Breast epithelium (tissue), 4 donors: ENCODE measurements at regions not wholly inside any gene's neighbourhood (a gene's known extent, or its start where the extent isn't known, plus 50 kb on each side); places are given as distances from the start of the nearest gene placed in this dataset.
"Not testable (repeated sequence)": the region's sequence is repeated elsewhere in the genome, so short reads cannot be mapped to it uniquely, and the experiment has no call there.

Experiments used
- DNase-seq, 2 donors: peaks; one replicate each; pipeline ENCODE4 v3.0.0-alpha.2; 2019; ENCODE audit warnings: low spot score in 2 of 2
- H3K27ac ChIP-seq, 2 donors: fragments of 200-600 bp; sonication (generic) in 1 of 2; one replicate each; pipeline ENCODE4 v1.5.1; 2016 to 2019; ENCODE audit warnings: mild to moderate bottlenecking in 1 of 2
- H3K27me3 ChIP-seq, 2 donors: fragments of 200-600 bp; sonication (generic) in 1 of 2; one replicate each; pipeline versions ENCODE4 v1.5.1 to v1.6.0; 2017 to 2019; ENCODE audit warnings: control low read depth in 1 of 2, mild to moderate bottlenecking in 1 of 2
- H3K36me3 ChIP-seq: fragments of 200-600 bp; one replicate; pipeline ENCODE4 v1.5.1; 2019
- H3K4me1 ChIP-seq, 2 donors: fragments of 200-600 bp; sonication (generic); one replicate each; pipeline ENCODE4 v1.5.1; 2016 to 2019; ENCODE audit warnings: control low read depth in 1 of 2
- H3K4me3 ChIP-seq, 3 donors: fragments of 200-600 bp; sonication (generic); 1 replicate in 2 of 3; 2 replicates in 1 of 3; pipeline ENCODE4 v1.5.1; 2016 to 2019; ENCODE audit warnings: mild to moderate bottlenecking in 3 of 3, moderate library complexity in 2 of 3
- H3K9me3 ChIP-seq, 2 donors: fragments of 200-600 bp; sonication (generic) in 1 of 2; one replicate each; pipeline ENCODE4 v1.5.1; 2016 to 2019; ENCODE audit warnings: control low read depth in 1 of 2
- POLR2A ChIP-seq: fragments of 450-650 bp; IDR thresholded peaks from one replicate; pipeline ENCODE4 v1.6.1; 2016; ENCODE audit warnings: antibody characterized with exemption, mild to moderate bottlenecking, moderate library complexity
- POLR2AphosphoS5 ChIP-seq, 3 donors: sonication (generic); formaldehyde crosslinking; IDR thresholded peaks; one replicate each; pipeline ENCODE4 v1.6.1; 2017; ENCODE audit warnings: antibody characterized with exemption in 3 of 3
- intact Hi-C: fragments of 100-400 bp; cut with DNase I; formaldehyde crosslinking; loops from one replicate; pipeline ENCODE4 v1.15.1; 2023; ENCODE audit warnings: low total_unique reads
- TF ChIP-seq, protein P1 (sequence below), 3 donors: fragments of 450-650 bp; IDR thresholded peaks; one replicate each; pipeline ENCODE4 v1.5.1; 2016 to 2017; ENCODE audit warnings: antibody characterized with exemption in 3 of 3, mild to moderate bottlenecking in 3 of 3, moderate library complexity in 3 of 3

DNA sequence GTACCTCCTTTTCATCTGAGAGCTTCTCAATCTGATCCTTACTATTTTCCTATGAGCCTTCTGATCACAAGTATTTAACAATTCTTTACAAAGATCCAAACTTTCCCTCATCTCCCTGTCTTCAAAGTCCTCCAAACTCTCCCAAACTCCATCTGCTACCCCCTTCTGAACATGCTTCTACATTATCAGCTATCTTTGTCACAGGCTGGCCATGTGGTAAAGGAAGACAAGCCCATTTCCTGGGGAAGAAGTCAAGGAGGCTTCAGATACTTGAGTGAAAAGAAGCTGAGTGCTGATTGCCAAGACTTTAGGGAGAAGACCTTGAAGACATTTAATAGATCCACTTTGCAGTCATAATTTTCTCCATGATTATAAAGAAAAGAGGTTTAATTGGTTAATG lies 231.4 kb downstream of the CWH43 start:
- Histone ChIP-seq H3K4me3 (no peak overlapping the region), H3K9me3 (peaks cover 0 to 9% of the 10 kb centered on the region in 2 donors), H3K27ac (no peak overlapping the region), H3K36me3 (no peaks in the 10 kb centered on the region), H3K27me3 (no peaks in the 10 kb centered on the region), H3K4me1 (no peaks in the 10 kb centered on the region)
- TF ChIP-seq, protein P1, sequence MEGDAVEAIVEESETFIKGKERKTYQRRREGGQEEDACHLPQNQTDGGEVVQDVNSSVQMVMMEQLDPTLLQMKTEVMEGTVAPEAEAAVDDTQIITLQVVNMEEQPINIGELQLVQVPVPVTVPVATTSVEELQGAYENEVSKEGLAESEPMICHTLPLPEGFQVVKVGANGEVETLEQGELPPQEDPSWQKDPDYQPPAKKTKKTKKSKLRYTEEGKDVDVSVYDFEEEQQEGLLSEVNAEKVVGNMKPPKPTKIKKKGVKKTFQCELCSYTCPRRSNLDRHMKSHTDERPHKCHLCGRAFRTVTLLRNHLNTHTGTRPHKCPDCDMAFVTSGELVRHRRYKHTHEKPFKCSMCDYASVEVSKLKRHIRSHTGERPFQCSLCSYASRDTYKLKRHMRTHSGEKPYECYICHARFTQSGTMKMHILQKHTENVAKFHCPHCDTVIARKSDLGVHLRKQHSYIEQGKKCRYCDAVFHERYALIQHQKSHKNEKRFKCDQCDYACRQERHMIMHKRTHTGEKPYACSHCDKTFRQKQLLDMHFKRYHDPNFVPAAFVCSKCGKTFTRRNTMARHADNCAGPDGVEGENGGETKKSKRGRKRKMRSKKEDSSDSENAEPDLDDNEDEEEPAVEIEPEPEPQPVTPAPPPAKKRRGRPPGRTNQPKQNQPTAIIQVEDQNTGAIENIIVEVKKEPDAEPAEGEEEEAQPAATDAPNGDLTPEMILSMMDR (IDR thresholded peaks at IDR 0.05), result no peak
- TF ChIP-seq POLR2A (no peak), POLR2AphosphoS5 (IDR thresholded peaks at IDR 0.05) (no peak)
- intact Hi-C loops, result no loop called here
- no peak for DNase-seq

DNA sequence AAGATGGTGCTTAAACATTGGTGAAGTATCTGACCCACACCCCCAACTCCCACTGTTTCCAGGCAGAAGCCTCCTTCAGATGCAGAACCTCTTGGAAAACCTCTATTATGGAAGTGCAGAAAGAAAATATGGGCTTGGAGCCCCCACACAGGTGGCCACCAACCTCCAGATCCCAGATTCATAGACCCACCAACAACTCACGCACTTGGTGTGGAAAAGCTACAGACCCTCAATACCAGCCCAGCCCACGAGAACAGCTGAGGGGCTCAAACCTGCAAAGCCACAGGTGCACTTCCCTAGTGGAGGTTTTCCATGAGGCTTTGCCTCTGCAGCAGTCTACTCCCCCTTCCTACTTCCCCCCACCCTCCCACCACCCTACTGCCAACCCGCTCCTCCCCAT lies 232.0 kb downstream of the CWH43 start:
- H3K4me1 ChIP-seq, H3K27me3 ChIP-seq, H3K4me3 ChIP-seq, DNase-seq, H3K36me3 ChIP-seq, intact Hi-C loops, H3K9me3 ChIP-seq, H3K27ac ChIP-seq: not testable (repeated sequence)

GRCh38 chr4:49218931-49219330 lies 232.9 kb downstream of the CWH43 start:
- intact Hi-C loops, H3K27me3 ChIP-seq, H3K36me3 ChIP-seq, H3K27ac ChIP-seq, H3K9me3 ChIP-seq, H3K4me1 ChIP-seq, DNase-seq, H3K4me3 ChIP-seq: not testable (repeated sequence)

GRCh38 chr4:49219489-49220225 lies 233.6 kb downstream of the CWH43 start:
- DNase-seq, H3K4me1 ChIP-seq, H3K27me3 ChIP-seq, H3K9me3 ChIP-seq, H3K27ac ChIP-seq, H3K4me3 ChIP-seq, intact Hi-C loops, H3K36me3 ChIP-seq: not testable (repeated sequence)

DNA sequence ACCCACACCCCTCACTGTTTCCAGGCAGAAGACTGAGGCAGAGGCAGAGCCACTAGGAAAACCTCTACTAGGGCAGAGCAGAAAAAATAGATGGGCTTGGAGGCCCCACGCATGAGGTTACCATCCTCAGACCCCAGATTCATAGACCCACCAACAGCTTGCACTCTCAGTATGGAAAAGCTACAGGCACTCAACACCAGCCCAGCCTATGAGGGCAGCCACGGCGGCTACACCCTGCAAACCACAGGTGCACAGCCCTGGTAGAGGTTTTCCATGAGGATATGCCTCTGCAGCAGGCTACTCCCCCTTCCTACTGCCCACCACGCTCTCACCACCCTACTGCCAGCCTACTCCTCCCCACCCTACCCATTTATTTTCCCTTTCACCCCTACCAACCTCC lies 235.1 kb downstream of the CWH43 start:
- Histone ChIP-seq H3K27me3 (no peaks in the 10 kb centered on the region), H3K27ac (no peak overlapping the region), H3K9me3 (peaks cover 0 to under 1% of the 10 kb centered on the region in 2 donors), H3K36me3 (no peaks in the 10 kb centered on the region), H3K4me1 (no peaks in the 10 kb centered on the region), H3K4me3 (no peak overlapping the region)
- TF ChIP-seq, protein P1 (IDR thresholded peaks at IDR 0.05), result no peak
- no peak for TF ChIP-seq POLR2AphosphoS5 (IDR thresholded peaks at IDR 0.05)
- TF ChIP-seq POLR2A, result no peak
- no peak for DNase-seq
- intact Hi-C loops, result no loop called here

DNA sequence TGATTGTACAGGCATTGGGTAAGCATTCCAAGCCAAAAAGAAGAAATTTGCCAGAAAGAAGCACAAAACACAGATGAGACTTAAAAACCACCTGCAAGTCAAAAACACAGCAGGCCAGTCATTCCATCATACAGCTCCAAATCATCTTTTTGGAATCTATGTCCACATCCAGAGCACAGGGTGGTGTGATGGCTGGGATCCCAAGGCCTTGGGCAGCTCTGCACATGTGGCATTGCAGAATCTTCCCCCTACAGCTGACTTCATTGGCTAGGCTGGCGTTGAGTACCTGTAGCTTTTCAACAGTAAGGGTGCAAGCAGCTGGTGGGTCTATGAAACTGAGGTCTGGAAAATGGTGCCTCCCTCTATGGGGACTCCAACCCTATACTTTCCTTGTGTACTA lies 236.7 kb downstream of the CWH43 start:
- H3K4me1 ChIP-seq, DNase-seq, H3K4me3 ChIP-seq, H3K27ac ChIP-seq, H3K9me3 ChIP-seq, H3K27me3 ChIP-seq, H3K36me3 ChIP-seq, intact Hi-C loops: not testable (repeated sequence)

DNA sequence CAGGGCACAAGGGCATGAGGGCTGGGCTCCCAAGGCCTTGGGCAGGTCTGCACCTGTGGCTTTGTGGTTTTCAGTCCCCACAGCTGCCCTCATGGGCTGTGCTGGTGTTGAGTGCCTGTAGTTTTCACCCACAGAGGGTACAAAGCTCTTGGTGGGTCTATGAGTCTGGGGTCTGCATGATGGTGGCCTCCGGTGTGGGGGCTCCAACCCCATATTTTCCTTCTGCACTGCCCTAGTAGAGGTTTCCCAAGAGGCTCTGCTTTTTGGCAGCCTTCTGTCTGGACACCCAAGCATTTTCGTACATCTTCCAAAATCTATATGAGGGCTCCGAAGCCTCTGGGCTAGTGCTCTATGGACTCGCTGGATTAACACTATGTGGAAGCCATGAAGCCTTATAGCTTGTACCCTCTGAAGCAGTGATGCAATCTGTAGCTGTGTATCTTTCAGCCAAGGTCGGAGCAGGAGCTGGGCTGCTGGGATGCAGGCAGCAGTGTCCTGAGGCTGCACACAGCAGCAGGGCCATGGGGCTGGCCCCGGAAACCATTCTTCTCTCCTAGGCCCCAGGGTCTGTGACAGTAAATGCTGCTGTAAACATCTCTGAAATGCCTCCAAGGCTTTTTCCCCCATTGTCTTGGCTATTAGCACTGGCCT lies 240.3 kb downstream of the CWH43 start:
- H3K36me3 ChIP-seq, H3K9me3 ChIP-seq, H3K4me1 ChIP-seq, H3K27ac ChIP-seq, intact Hi-C loops, DNase-seq, H3K27me3 ChIP-seq, H3K4me3 ChIP-seq: not testable (repeated sequence)

DNA sequence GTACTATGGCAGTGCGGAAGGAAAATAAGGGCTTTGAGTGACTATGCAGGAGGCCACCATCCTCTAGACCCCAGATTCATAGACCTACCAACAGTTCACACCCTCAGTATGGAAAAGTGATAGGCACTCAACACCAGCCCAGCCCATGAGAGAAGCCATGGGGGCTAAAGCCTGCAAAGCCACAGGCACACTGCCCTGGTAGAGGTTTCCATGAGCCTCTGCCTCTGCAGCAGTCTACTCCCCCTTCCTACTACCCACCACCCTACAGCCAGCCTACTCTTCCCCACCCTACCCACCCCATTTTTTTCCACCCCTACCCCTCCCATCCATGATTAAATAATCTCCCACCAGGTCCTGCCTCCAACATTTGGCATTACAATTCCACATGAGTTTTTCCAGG lies 241.9 kb downstream of the CWH43 start:
- H3K27ac ChIP-seq, H3K9me3 ChIP-seq, H3K27me3 ChIP-seq, H3K4me1 ChIP-seq, H3K4me3 ChIP-seq, H3K36me3 ChIP-seq, DNase-seq, intact Hi-C loops: not testable (repeated sequence)

- H3K27ac ChIP-seq, H3K36me3 ChIP-seq, intact Hi-C loops, H3K27me3 ChIP-seq, H3K4me3 ChIP-seq, H3K9me3 ChIP-seq, DNase-seq, H3K4me1 ChIP-seq: not testable (repeated sequence)
Observed at GRCh38 chr4:49229243-49229642, 243.2 kb downstream of the CWH43 start.

DNA sequence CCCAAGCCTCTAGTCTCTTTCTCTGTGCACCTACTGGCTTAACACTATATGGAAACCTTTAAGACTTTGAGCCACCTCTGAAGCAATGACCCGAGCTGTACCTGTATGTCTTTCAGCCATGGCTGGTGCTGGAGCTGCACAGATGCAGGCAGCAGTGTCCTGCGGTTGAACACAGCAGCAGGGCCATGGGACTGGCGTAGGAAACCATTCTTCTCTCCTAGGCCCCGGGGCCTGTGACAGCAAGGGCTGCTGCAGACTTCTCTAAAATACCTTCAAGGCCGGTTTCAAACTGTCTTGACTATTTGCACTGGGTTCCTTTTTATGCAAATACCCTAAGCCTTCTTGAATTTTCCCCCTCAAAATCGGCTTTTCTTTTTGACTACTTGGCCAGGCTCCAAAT lies 243.6 kb downstream of the CWH43 start:
- DNase-seq, result not testable (repeated sequence)

DNA sequence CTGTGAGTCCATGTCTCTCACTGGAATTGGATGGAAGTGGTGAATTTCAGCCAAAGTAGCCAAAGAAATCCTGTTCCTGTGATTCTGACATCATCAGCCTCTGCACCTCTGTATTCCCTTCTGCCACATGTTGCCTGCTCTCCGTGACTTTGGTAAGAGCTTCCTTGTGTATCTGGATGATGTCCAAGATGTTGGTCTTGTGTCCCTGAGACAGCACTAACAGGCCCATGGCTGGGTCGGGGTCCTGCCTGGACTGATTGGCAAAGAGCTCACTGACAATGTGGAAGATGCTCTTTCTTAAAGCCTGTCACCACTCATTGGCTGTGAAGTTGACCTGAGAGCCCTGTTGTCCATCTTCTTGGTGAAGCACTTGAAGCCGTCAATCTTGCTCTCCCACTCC lies 247.3 kb downstream of the CWH43 start:
- intact Hi-C loops, DNase-seq: not testable (repeated sequence)

More for the DNA sequence above, 243.6 kb downstream of the CWH43 start:
- H3K4me3 ChIP-seq, H3K27ac ChIP-seq, H3K36me3 ChIP-seq, H3K27me3 ChIP-seq, intact Hi-C loops, H3K9me3 ChIP-seq, H3K4me1 ChIP-seq: not testable (repeated sequence)

More for the DNA sequence above, 247.3 kb downstream of the CWH43 start:
- not testable (repeated sequence) for H3K4me1 ChIP-seq, H3K9me3 ChIP-seq, H3K36me3 ChIP-seq, H3K4me3 ChIP-seq, H3K27me3 ChIP-seq, H3K27ac ChIP-seq
